OCI-M1 (cell line): ENCODE measurements at regions not wholly inside any gene's neighbourhood (a gene's known extent, or its start where the extent isn't known, plus 50 kb on each side); places are given as distances from the start of the nearest gene placed in this dataset.
"Not testable (repeated sequence)": the region's sequence is repeated elsewhere in the genome, so short reads cannot be mapped to it uniquely, and the experiment has no call there.

ENCODE experiments used
- DNase-seq: peaks from one replicate; lab custom pipeline; 2025; lab: John Stamatoyannopoulos, UW

- no peak for DNase-seq
Observed at GRCh38 chr6:128738112-128738511, 144.8 kb upstream of the LAMA2 start.

GRCh38 chr6:128736780-128737179 lies 146.2 kb upstream of the LAMA2 start:
- no peak for DNase-seq

GRCh38 chr6:128731249-128732165 lies 151.4 kb upstream of the LAMA2 start:
- peak; percentile 82 for DNase-seq

GRCh38 chr6:128727500-128727899 lies 155.4 kb upstream of the LAMA2 start:
- no peak for DNase-seq

GRCh38 chr6:128725271-128726233 lies 157.4 kb upstream of the LAMA2 start:
- DNase-seq, result peak; percentile 57

GRCh38 chr6:128724738-128725137 lies 158.2 kb upstream of the LAMA2 start:
- no peak for DNase-seq

GRCh38 chr6:128723667-128724066 lies 159.3 kb upstream of the LAMA2 start:
- no peak for DNase-seq

- no peak for DNase-seq
Observed at GRCh38 chr6:128720891-128721290, 162.0 kb upstream of the LAMA2 start.

- no peak for DNase-seq
Observed at GRCh38 chr6:128719786-128720185, 163.2 kb upstream of the LAMA2 start.

- DNase-seq, result no peak
Observed at GRCh38 chr6:128713461-128713860, 169.5 kb upstream of the LAMA2 start.

GRCh38 chr6:128712898-128713297 lies 170.0 kb upstream of the LAMA2 start:
- no peak for DNase-seq

GRCh38 chr6:128711149-128711548 lies 171.8 kb upstream of the LAMA2 start:
- DNase-seq, result no peak

- DNase-seq, result no peak
Observed at GRCh38 chr6:128710315-128710714, 172.6 kb upstream of the LAMA2 start.

GRCh38 chr6:128704601-128705000 lies 178.3 kb upstream of the LAMA2 start:
- DNase-seq, result no peak

- not testable (repeated sequence) for DNase-seq
Observed at GRCh38 chr6:128703794-128704193, 179.1 kb upstream of the LAMA2 start.

GRCh38 chr6:128696691-128697689 lies 176.6 kb upstream of the PTPRK start:
- DNase-seq, result peak; percentile 24

GRCh38 chr6:128694303-128695009 lies 174.1 kb upstream of the PTPRK start:
- peak; percentile 36 for DNase-seq

- no peak for DNase-seq
Observed at GRCh38 chr6:128690063-128690462, 169.7 kb upstream of the PTPRK start.

- no peak for DNase-seq
Observed at GRCh38 chr6:128686084-128686483, 165.7 kb upstream of the PTPRK start.

- no peak for DNase-seq
Observed at GRCh38 chr6:128676456-128676855, 156.1 kb upstream of the PTPRK start.

GRCh38 chr6:128672023-128672422 lies 151.6 kb upstream of the PTPRK start:
- DNase-seq, result no peak
